ENCODE measurements at regions not wholly inside any gene's neighbourhood (a gene's known extent, or its start where the extent isn't known, plus 50 kb on each side); places are given as distances from the start of the nearest gene placed in this dataset.
"Not testable (repeated sequence)": the region's sequence is repeated elsewhere in the genome, so short reads cannot be mapped to it uniquely, and the experiment has no call there.

DNA sequence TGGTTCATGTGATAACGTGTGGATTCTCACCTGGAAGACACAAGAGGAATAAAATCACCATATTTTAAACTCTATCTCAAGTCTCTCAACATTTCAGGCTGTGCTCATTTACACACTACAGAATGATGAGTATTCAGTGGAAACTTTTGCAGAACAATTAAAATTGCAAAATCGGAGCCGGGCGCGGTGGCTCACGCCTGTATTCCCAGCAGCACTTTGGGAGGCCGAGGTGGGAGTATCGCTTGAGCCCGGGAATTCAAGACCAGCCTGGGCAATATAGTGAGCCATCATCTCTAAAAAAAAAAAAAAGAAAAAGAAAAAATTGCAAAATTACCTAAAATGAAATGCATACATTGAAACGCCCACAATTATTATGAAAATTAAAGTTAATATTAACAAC, 825.9 kb downstream of the KCNJ18 start (continued):
- TF ChIP-seq, protein P1, sequence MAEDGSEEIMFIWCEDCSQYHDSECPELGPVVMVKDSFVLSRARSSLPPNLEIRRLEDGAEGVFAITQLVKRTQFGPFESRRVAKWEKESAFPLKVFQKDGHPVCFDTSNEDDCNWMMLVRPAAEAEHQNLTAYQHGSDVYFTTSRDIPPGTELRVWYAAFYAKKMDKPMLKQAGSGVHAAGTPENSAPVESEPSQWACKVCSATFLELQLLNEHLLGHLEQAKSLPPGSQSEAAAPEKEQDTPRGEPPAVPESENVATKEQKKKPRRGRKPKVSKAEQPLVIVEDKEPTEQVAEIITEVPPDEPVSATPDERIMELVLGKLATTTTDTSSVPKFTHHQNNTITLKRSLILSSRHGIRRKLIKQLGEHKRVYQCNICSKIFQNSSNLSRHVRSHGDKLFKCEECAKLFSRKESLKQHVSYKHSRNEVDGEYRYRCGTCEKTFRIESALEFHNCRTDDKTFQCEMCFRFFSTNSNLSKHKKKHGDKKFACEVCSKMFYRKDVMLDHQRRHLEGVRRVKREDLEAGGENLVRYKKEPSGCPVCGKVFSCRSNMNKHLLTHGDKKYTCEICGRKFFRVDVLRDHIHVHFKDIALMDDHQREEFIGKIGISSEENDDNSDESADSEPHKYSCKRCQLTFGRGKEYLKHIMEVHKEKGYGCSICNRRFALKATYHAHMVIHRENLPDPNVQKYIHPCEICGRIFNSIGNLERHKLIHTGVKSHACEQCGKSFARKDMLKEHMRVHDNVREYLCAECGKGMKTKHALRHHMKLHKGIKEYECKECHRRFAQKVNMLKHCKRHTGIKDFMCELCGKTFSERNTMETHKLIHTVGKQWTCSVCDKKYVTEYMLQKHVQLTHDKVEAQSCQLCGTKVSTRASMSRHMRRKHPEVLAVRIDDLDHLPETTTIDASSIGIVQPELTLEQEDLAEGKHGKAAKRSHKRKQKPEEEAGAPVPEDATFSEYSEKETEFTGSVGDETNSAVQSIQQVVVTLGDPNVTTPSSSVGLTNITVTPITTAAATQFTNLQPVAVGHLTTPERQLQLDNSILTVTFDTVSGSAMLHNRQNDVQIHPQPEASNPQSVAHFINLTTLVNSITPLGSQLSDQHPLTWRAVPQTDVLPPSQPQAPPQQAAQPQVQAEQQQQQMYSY (CRISPR knock-in tag; IDR thresholded peaks at IDR 0.05), result no peak
- no peak for TF ChIP-seq GTF2I (CRISPR knock-in tag; conservative IDR thresholded peaks at IDR 0.05)
- no peak for TF ChIP-seq MXD4 (CRISPR knock-in tag; IDR thresholded peaks at IDR 0.05; ENCODE audit: borderline replicate concordance)

DNA sequence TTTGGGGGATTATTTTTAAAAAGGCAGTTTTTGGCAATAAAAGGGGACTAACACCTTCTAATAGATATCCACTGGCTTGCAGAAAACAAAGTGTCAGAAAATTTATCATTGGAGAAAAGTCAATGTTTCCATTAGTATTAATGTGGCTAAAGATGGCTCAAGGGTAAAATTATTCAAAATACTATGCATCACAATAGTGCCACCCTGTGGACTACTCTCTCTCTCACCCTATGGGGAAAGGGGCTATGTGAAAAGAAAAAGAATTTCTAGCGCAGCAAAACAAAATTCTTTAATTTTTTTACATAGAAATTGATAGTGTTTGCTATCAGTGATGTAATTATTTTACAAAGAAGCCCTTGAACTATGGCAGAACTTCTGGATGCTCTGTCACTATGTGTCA, 856.5 kb downstream of the KCNJ18 start:
- DNase-seq (ENCODE audit: low spot score); H3K27ac Mint-ChIP-seq; POLR2A ChIA-PET; ATAC-seq; H3K4me3 Mint-ChIP-seq; CTCF ChIA-PET; H3K4me1 Mint-ChIP-seq; H3K27me3 Mint-ChIP-seq (ENCODE audit: low read depth): not testable (repeated sequence)
- Mint-ChIP-seq H3K36me3 (peaks cover 21% of the 10 kb centered on the region), H3K9me3 (peaks cover 30% of the 10 kb centered on the region)

DNA sequence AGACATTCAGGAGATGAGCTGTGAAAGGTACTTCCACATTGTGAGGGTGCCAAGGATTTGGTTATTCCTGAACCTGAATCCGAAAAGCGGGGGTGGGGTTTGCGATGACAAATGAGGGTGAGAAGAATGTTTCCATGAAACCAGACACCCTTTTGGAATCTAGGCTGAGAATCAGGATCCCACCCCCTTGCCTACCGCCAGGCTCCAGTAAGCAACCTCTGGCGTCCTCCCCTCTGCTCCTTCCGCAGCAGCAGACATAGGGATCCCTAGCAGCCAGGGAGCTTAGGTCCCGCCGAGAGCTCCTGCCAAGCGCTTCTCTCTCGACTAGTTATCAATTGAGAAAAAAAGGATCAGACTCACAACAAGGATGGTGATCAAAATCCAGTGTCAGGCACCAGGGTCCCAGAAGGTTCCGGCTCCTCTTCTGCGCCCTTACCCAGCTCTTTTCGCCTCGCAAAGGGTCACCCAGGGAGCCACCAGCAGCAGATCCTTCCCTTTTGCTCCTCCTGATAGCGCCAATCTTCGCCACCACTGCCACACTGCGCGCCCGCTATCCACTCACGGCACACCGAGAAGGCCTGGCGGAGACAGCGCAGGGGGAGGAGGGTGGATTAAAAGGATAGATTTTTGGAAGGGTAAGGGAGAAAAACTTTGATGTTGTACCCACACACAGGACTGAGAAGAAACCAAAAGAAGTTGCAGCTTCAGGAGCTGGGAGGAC, 859.5 kb downstream of the KCNJ18 start:
- DNase-seq (ENCODE audit: low spot score); H3K4me3 Mint-ChIP-seq; H3K27me3 Mint-ChIP-seq (ENCODE audit: low read depth); H3K27ac Mint-ChIP-seq; H3K4me1 Mint-ChIP-seq; CTCF ChIA-PET; POLR2A ChIA-PET: not testable (repeated sequence)
- ATAC-seq, result peak; percentile 75
- Mint-ChIP-seq H3K9me3 (peaks cover 33% of the 10 kb centered on the region), H3K36me3 (peaks cover 29% of the 10 kb centered on the region)

DNA sequence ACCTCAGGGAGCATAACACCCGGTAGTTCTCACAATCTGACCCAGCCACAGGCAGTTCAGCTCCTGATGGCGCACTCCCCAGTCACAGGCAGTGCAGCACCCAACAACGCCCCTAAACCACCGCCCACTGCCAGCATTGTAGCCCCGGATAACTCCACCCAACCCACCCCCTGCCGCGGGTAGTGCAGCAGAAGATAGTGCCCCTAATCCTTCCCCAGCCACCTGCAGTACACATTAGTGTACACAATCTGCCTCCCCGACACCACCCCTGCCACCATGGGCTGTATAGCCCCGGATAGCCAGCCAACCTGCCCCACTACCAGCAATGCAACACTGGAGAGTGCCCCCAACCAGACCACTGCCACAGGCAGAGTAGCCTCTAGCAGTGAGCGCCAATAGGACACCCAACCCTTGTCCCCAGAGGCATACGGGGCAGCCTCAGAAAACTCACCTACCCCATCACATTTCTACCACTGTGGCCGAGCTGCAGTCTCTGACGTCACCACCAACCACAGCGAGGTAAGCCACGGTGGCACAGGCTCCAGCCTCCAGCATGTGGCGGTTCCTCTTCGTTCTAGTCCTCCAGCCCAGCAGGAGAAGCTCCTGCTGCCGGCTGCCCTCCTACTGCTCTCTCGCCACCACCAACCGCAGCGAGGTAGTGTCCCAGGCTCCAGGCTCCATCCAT, 877.3 kb downstream of the KCNJ18 start:
- Mint-ChIP-seq H3K9me3 (peaks cover 72% of the 10 kb centered on the region), H3K27ac (no peak overlapping the region), H3K4me1 (no peaks in the 10 kb centered on the region), H3K36me3 (peaks cover 70% of the 10 kb centered on the region), H3K4me3 (no peak overlapping the region), H3K27me3 (ENCODE audit: low read depth) (peaks cover 6% of the 10 kb centered on the region; the same call in 1 of the 2 replicates)
- ChIA-PET POLR2A (no interaction called here), CTCF (no interaction called here)
- ATAC-seq (no peak), DNase-seq (ENCODE audit: low spot score) (no peak)
- TF ChIP-seq, protein P2, sequence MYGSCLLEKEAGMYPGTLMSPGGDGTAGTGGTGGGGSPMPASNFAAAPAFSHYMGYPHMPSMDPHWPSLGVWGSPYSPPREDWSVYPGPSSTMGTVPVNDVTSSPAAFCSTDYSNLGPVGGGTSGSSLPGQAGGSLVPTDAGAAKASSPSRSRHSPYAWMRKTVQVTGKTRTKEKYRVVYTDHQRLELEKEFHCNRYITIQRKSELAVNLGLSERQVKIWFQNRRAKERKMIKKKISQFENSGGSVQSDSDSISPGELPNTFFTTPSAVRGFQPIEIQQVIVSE (CRISPR knock-in tag; IDR thresholded peaks at IDR 0.05; ENCODE audit: borderline replicate concordance), result no peak
- TF ChIP-seq, protein P3, sequence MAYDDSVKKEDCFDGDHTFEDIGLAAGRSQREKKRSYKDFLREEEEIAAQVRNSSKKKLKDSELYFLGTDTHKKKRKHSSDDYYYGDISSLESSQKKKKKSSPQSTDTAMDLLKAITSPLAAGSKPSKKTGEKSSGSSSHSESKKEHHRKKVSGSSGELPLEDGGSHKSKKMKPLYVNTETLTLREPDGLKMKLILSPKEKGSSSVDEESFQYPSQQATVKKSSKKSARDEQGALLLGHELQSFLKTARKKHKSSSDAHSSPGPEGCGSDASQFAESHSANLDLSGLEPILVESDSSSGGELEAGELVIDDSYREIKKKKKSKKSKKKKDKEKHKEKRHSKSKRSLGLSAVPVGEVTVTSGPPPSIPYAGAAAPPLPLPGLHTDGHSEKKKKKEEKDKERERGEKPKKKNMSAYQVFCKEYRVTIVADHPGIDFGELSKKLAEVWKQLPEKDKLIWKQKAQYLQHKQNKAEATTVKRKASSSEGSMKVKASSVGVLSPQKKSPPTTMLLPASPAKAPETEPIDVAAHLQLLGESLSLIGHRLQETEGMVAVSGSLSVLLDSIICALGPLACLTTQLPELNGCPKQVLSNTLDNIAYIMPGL (CRISPR knock-in tag; IDR thresholded peaks at IDR 0.05), result no peak
- TF ChIP-seq, protein P4, sequence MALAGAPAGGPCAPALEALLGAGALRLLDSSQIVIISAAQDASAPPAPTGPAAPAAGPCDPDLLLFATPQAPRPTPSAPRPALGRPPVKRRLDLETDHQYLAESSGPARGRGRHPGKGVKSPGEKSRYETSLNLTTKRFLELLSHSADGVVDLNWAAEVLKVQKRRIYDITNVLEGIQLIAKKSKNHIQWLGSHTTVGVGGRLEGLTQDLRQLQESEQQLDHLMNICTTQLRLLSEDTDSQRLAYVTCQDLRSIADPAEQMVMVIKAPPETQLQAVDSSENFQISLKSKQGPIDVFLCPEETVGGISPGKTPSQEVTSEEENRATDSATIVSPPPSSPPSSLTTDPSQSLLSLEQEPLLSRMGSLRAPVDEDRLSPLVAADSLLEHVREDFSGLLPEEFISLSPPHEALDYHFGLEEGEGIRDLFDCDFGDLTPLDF (CRISPR knock-in tag; IDR thresholded peaks at IDR 0.05), result no peak
- TF ChIP-seq, protein P5, sequence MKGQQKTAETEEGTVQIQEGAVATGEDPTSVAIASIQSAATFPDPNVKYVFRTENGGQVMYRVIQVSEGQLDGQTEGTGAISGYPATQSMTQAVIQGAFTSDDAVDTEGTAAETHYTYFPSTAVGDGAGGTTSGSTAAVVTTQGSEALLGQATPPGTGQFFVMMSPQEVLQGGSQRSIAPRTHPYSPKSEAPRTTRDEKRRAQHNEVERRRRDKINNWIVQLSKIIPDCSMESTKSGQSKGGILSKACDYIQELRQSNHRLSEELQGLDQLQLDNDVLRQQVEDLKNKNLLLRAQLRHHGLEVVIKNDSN (CRISPR knock-in tag; IDR thresholded peaks at IDR 0.05), result no peak
- no peak for TF ChIP-seq FOXP1 (CRISPR knock-in tag; IDR thresholded peaks at IDR 0.05; ENCODE audit: borderline replicate concordance)
- TF ChIP-seq TEAD4 (CRISPR knock-in tag; IDR thresholded peaks at IDR 0.05), result no peak
- no peak for TF ChIP-seq SMAD4 (CRISPR knock-in tag; IDR thresholded peaks at IDR 0.05)
- no peak for TF ChIP-seq EMX1 (CRISPR knock-in tag; IDR thresholded peaks at IDR 0.05)
- TF ChIP-seq ATF1 (CRISPR knock-in tag; IDR thresholded peaks at IDR 0.05), result no peak
- TF ChIP-seq ZNF263 (CRISPR knock-in tag; IDR thresholded peaks at IDR 0.05; ENCODE audit: low read depth), result no peak
- TF ChIP-seq, protein P6, sequence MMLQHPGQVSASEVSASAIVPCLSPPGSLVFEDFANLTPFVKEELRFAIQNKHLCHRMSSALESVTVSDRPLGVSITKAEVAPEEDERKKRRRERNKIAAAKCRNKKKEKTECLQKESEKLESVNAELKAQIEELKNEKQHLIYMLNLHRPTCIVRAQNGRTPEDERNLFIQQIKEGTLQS (CRISPR knock-in tag; conservative IDR thresholded peaks at IDR 0.05), result no peak

Data from WTC11 (cell line).